HCT116 (cell line): ENCODE measurements at regions not wholly inside any gene's neighbourhood (a gene's known extent, or its start where the extent isn't known, plus 50 kb on each side); places are given as distances from the start of the nearest gene placed in this dataset.

Experiments
- ATF3 ChIP-seq: IDR thresholded peaks from 2 replicates; pipeline ENCODE4 v1.6.1; 2012
- CEBPB ChIP-seq: IDR thresholded peaks from 2 replicates; pipeline ENCODE4 v1.6.1; 2012; ENCODE audit warnings: low read depth
- CTCF ChIP-seq, 3 experiments: fragments of 200-600 bp in 1 of 3; sonication (generic) in 1 of 3; IDR thresholded peaks in 2 of 3; conservative IDR thresholded peaks in 1 of 3; 2 replicates each; pipeline ENCODE4 v1.5.1; 2012 to 2017; ENCODE audit warnings: low read depth in 2 of 3, low read length in 2 of 3, antibody characterized with exemption in 1 of 3, borderline replicate concordance in 1 of 3, control low read depth in 1 of 3, mild to moderate bottlenecking in 1 of 3, mixed read lengths in 1 of 3, mixed run types in 1 of 3, moderate library complexity in 1 of 3; ENCODE audit not compliant: insufficient read depth in 1 of 3
- EGR1 ChIP-seq: IDR thresholded peaks from 2 replicates; pipeline ENCODE4 v1.6.1; 2012; ENCODE audit warnings: low read depth
- ELF1 ChIP-seq: IDR thresholded peaks from 2 replicates; pipeline ENCODE4 v1.6.1; 2012; ENCODE audit warnings: low read depth, borderline replicate concordance
- EZH2 ChIP-seq: fragments of 200-600 bp; sonication (generic); IDR thresholded peaks from 2 replicates; pipeline ENCODE4 v1.6.1; 2017; ENCODE audit warnings: antibody characterized with exemption, mixed run types
- EZH2phosphoT487 ChIP-seq: fragments of 200-600 bp; IDR thresholded peaks from 2 replicates; pipeline ENCODE4 v1.6.1; 2018; ENCODE audit warnings: antibody characterized with exemption, borderline replicate concordance
- FOSL1 ChIP-seq: IDR thresholded peaks from 2 replicates; pipeline ENCODE4 v1.6.1; 2012; ENCODE audit warnings: low read depth
- MAX ChIP-seq: IDR thresholded peaks from 2 replicates; pipeline ENCODE4 v1.6.1; 2012
- POLR2A ChIP-seq: IDR thresholded peaks from 2 replicates; pipeline ENCODE4 v1.7.0; 2011; ENCODE audit warnings: borderline replicate concordance; ENCODE audit not compliant: insufficient read depth, insufficient read length; ENCODE audit errors: extremely low read depth
- RAD21 ChIP-seq: IDR thresholded peaks from 2 replicates; pipeline ENCODE4 v1.6.1; 2012; ENCODE audit warnings: low read depth, mild to moderate bottlenecking
- REST ChIP-seq: IDR thresholded peaks from 2 replicates; pipeline ENCODE4 v1.6.1; 2012; ENCODE audit warnings: low read depth
- ZBTB33 ChIP-seq: IDR thresholded peaks from 2 replicates; pipeline ENCODE4 v1.6.1; 2011; ENCODE audit warnings: mild to moderate bottlenecking, low read length, moderate library complexity; ENCODE audit not compliant: insufficient replicate concordance; ENCODE audit errors: extremely low read depth
- ZNF274 ChIP-seq: fragments of 200-500 bp; sonication (Bioruptor generic); IDR thresholded peaks from 2 replicates; pipeline ENCODE4 v1.6.1; 2014; ENCODE audit warnings: mild to moderate bottlenecking, low read depth, low read length, inconsistent platforms

- TF ChIP-seq CTCF (IDR thresholded peaks at IDR 0.05 in 2 of 3, conservative IDR thresholded peaks at IDR 0.05 in 1 of 3; ENCODE audit: borderline replicate concordance in 1 of 3, insufficient read depth in 1 of 3, low read depth in 2 of 3, low read length in 2 of 3) (no peak), CEBPB (no peak), MAX (no peak), EZH2 (no peak), ATF3 (no peak), REST (no peak), ZNF274 (no peak), RAD21 (no peak), ZBTB33 (no peak), ELF1 (no peak), EGR1 (no peak), POLR2A (no peak), EZH2phosphoT487 (no peak), FOSL1 (no peak)
Observed at GRCh38 chr14:54241517-54241916, 155.3 kb upstream of the CDKN3 start.
